Ascending aorta (tissue), 2 donors: ENCODE measurements at regions not wholly inside any gene's neighbourhood (a gene's known extent, or its start where the extent isn't known, plus 50 kb on each side); places are given as distances from the start of the nearest gene placed in this dataset.

Source experiments
- DNase-seq, 2 donors: peaks; one replicate each; pipeline ENCODE4 v3.0.0-alpha.2; 2019; ENCODE audit warnings: low spot score in 2 of 2
- H3K27ac ChIP-seq, 2 donors: fragments of 200-600 bp; sonication (generic); one replicate each; pipeline ENCODE4 v1.5.1; 2016 to 2017; ENCODE audit warnings: mild to moderate bottlenecking in 1 of 2
- H3K27me3 ChIP-seq: fragments of 200-600 bp; sonication (generic); one replicate; pipeline ENCODE4 v1.5.1; 2017
- H3K36me3 ChIP-seq, 2 donors: fragments of 200-600 bp; sonication (generic); one replicate each; pipeline ENCODE4 v1.5.1; 2016
- H3K4me1 ChIP-seq, 2 donors: fragments of 200-600 bp; sonication (generic); one replicate each; pipeline ENCODE4 v1.5.1; 2016 to 2017; ENCODE audit warnings: mild to moderate bottlenecking in 1 of 2
- H3K4me3 ChIP-seq, 2 donors: fragments of 200-600 bp; sonication (generic); one replicate each; pipeline ENCODE4 v1.5.1; 2016 to 2017; ENCODE audit warnings: mild to moderate bottlenecking in 1 of 2
- H3K9me3 ChIP-seq, 2 donors: fragments of 200-600 bp; sonication (generic); one replicate each; pipeline ENCODE4 v1.5.1; 2016
- intact Hi-C: fragments of 100-400 bp; cut with DNase I; formaldehyde crosslinking; loops from one replicate; pipeline ENCODE4 v1.15.1; 2023
- TF ChIP-seq, protein P1 (sequence below), 3 experiments: fragments of 200-600 bp in 2 of 3; fragments of 450-650 bp in 1 of 3; sonication (generic) in 2 of 3; IDR thresholded peaks; one replicate each; pipeline ENCODE4 v1.5.1; 2016 to 2019; ENCODE audit warnings: antibody characterized with exemption in 3 of 3, mild to moderate bottlenecking in 1 of 3, moderate library complexity in 1 of 3

DNA sequence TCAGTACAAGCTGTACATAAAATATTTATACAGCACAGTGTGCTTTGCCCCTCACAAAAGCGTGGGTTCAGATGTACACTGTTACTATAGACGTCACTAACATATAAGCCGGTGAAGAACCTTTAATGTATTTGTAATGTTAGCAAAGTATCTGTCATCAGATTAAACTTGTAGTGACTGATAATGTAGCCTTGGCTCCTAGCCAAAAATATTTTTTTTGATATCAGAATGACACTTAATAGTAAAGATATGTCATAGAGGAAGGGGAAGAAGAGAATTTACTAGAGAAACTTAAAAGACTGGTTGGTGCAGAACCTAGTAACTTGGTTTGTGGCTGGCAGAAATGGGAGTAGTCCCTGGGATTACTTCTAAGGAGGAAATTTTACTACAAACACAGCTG, 258.7 kb upstream of the DMRT1 start:
- no peak overlapping the region for H3K4me3 ChIP-seq
- TF ChIP-seq, protein P1, sequence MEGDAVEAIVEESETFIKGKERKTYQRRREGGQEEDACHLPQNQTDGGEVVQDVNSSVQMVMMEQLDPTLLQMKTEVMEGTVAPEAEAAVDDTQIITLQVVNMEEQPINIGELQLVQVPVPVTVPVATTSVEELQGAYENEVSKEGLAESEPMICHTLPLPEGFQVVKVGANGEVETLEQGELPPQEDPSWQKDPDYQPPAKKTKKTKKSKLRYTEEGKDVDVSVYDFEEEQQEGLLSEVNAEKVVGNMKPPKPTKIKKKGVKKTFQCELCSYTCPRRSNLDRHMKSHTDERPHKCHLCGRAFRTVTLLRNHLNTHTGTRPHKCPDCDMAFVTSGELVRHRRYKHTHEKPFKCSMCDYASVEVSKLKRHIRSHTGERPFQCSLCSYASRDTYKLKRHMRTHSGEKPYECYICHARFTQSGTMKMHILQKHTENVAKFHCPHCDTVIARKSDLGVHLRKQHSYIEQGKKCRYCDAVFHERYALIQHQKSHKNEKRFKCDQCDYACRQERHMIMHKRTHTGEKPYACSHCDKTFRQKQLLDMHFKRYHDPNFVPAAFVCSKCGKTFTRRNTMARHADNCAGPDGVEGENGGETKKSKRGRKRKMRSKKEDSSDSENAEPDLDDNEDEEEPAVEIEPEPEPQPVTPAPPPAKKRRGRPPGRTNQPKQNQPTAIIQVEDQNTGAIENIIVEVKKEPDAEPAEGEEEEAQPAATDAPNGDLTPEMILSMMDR (IDR thresholded peaks at IDR 0.05) = no peak
- H3K27me3 ChIP-seq = no peaks in the 10 kb centered on the region
- no peaks in the 10 kb centered on the region for H3K36me3 ChIP-seq
- H3K4me1 ChIP-seq = no peaks in the 10 kb centered on the region
- no peaks in the 10 kb centered on the region for H3K9me3 ChIP-seq
- intact Hi-C loops = no loop called here
- DNase-seq = no peak
- H3K27ac ChIP-seq = no peak overlapping the region

DNA sequence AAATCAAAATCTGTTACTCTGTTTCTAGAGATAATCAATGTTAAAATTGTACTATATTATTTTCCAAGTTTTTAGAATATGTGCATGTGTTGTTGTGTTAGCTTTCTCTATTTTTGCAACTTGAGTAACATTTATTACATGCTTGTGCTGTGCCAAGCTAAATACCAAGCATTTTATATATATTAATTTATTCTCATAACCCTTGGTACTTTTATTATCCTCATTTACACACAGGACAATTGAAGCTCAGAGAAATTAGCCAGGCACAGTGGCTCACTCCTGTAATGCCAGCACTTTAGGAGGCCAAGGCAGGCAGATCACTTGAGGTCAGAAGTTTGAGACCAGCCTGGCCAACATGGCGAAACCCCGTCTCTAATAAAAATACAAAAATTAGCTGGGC, 254.0 kb upstream of the DMRT1 start:
- no peaks in the 10 kb centered on the region for H3K36me3 ChIP-seq
- no peak overlapping the region for H3K27ac ChIP-seq
- H3K27me3 ChIP-seq = no peaks in the 10 kb centered on the region
- intact Hi-C loops = no loop called here
- H3K9me3 ChIP-seq = no peaks in the 10 kb centered on the region
- H3K4me1 ChIP-seq = peaks cover 0 to 12% of the 10 kb centered on the region in 2 donors
- TF ChIP-seq, protein P1 (IDR thresholded peaks at IDR 0.05) = no peak
- H3K4me3 ChIP-seq = no peak overlapping the region
- no peak for DNase-seq

DNA sequence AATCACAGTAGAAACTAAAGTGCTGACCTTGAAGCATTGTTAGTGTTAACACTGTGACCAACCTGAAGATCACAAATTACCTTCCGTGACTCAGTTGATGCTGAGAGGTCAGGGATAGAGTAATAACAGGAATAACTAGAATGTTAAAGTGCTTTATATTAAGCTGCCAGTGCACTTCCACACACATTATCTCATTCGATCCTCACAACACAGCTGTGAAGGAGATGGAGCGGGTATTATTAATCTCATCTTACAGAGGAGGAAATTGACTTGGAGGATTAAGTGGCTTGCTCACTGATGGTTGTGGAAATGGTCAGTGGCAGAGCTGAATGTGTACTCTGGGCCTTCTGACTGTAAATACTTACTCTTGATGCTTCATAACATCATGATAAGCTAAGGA, 252.5 kb upstream of the DMRT1 start:
- peak overlapping the region in 1 of 2 donors; percentile 17 for H3K27ac ChIP-seq
- no peak overlapping the region for H3K4me3 ChIP-seq
- peaks cover 0 to 12% of the 10 kb centered on the region in 2 donors for H3K4me1 ChIP-seq
- no peaks in the 10 kb centered on the region for H3K36me3 ChIP-seq
- no peaks in the 10 kb centered on the region for H3K27me3 ChIP-seq
- TF ChIP-seq, protein P1 (IDR thresholded peaks at IDR 0.05) = no peak
- intact Hi-C loops = no loop called here
- DNase-seq = no peak
- no peaks in the 10 kb centered on the region for H3K9me3 ChIP-seq

DNA sequence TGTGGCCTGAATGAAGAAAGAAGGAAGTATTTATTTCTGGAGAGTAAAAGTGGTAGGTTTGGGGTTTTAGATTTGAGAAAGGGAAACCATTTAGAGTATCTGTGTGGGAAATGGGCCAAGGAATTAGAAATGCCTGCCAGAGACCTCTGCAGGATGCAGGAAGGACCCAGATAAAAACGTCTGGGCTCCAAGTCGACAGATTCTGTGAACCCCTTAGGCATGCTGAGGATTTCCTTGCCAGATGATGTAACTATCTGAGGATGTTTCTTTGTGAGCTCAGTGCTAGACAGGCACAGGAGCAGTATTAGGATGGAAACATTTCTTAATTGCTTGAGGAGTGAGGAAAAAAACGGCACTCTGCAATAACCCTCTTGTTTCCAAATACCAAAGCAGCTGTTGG, 251.8 kb upstream of the DMRT1 start:
- H3K4me3 ChIP-seq = no peak overlapping the region
- DNase-seq = no peak
- H3K36me3 ChIP-seq = no peaks in the 10 kb centered on the region
- TF ChIP-seq, protein P1 (IDR thresholded peaks at IDR 0.05) = no peak
- no peaks in the 10 kb centered on the region for H3K27me3 ChIP-seq
- peak overlapping the region; percentile 14 to 17 for H3K27ac ChIP-seq
- H3K9me3 ChIP-seq = no peaks in the 10 kb centered on the region
- intact Hi-C loops = no loop called here
- peaks cover 0 to 12% of the 10 kb centered on the region in 2 donors for H3K4me1 ChIP-seq

DNA sequence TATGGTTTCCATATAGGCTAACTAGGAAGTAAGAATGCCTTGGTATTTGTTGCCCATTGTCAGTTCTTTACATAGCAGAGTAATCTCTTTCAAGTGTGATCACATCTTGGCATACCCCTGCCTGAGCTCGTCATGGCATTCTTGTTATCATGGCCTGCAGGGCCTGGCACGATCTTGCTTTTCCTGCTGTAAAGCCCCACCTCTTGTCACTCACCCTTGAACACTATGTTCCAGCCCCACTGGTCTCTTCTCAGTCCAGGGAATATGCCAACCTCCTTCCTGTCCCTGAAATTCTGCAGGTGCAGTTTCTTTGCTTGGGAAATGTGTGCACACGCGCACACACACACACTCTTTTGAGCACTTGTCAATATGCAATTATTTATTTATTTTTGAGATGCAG, 250.2 kb upstream of the DMRT1 start:
- intact Hi-C loops = no loop called here
- peaks cover 0 to 12% of the 10 kb centered on the region in 2 donors for H3K4me1 ChIP-seq
- no peaks in the 10 kb centered on the region for H3K27me3 ChIP-seq
- no peaks in the 10 kb centered on the region for H3K9me3 ChIP-seq
- no peak for DNase-seq
- no peak overlapping the region for H3K4me3 ChIP-seq
- H3K36me3 ChIP-seq = no peaks in the 10 kb centered on the region
- TF ChIP-seq, protein P1 (IDR thresholded peaks at IDR 0.05) = no peak
- no peak overlapping the region for H3K27ac ChIP-seq

DNA sequence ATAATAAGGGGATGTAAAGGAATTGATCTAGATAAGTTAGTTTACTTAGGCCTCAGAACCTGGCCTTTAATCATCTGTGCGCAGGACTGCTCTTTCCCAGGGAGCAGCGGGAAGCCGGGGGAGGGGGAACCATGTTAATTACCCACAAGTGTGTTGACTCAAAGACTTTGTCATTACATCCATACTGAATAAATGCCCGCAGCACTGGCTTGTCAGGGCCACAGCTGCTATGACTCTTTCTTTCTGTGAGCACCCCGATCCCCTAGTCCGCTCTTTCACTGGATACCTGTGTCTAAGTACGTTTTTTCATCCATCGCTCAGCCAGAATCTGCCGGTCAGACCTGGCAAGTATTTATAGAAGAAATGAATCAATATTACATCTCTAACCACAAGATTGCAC, 249.3 kb upstream of the DMRT1 start:
- TF ChIP-seq, protein P1 (IDR thresholded peaks at IDR 0.05) = no peak
- DNase-seq = no peak
- H3K4me3 ChIP-seq = no peak overlapping the region
- H3K27me3 ChIP-seq = no peaks in the 10 kb centered on the region
- no peaks in the 10 kb centered on the region for H3K9me3 ChIP-seq
- H3K4me1 ChIP-seq = peaks cover 0 to 12% of the 10 kb centered on the region in 2 donors
- no peak overlapping the region for H3K27ac ChIP-seq
- no peaks in the 10 kb centered on the region for H3K36me3 ChIP-seq
- intact Hi-C loops = no loop called here
